ENCODE measurements at regions not wholly inside any gene's neighbourhood (a gene's known extent, or its start where the extent isn't known, plus 50 kb on each side); places are given as distances from the start of the nearest gene placed in this dataset.

DNA sequence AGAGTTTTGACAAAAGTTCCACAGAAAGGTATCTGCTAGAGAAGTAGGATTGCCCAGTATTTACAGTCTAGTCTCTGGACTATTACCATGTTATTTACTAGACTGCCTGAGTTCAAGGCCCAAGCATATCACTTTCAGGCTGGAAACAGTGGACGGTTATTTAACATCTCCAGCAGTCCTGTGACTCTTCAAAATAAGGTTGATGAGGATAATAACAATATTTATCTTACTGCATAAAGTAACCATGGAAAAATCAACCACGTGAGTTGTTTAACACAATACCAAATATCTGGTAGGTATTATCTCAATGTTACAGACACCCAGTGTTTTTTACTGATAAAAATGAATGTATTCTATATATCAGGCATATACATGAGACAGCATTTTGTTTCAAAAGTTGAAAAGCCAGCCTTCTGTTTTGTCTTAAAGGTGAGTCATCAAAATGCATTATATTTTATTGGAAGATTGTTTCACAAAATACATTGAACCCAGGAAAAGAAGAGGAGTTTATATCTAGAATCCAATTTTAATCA lies 535.8 kb downstream of the TBL1XR1 start (continued):
- TF ChIP-seq RBM17 (IDR thresholded peaks at IDR 0.05; ENCODE audit: borderline replicate concordance, low read depth, low read length): no peak
- no peak for TF ChIP-seq AFF4 (CRISPR knock-in tag; IDR thresholded peaks at IDR 0.05)
- TF ChIP-seq ZNF778 (CRISPR knock-in tag; IDR thresholded peaks at IDR 0.05): no peak
- TF ChIP-seq TEAD2 (tag; IDR thresholded peaks at IDR 0.05): no peak
- no peak for TF ChIP-seq CCNT2 (IDR thresholded peaks at IDR 0.05; ENCODE audit: borderline replicate concordance, extremely low read depth, insufficient read length, low read depth, low read length)
- TF ChIP-seq CEBPZ (IDR thresholded peaks at IDR 0.05; ENCODE audit: borderline replicate concordance, low read depth, low read length): no peak
- no peak for TF ChIP-seq SRSF9 (IDR thresholded peaks at IDR 0.05; ENCODE audit: borderline replicate concordance, low read depth, low read length)
- TF ChIP-seq, protein P1, sequence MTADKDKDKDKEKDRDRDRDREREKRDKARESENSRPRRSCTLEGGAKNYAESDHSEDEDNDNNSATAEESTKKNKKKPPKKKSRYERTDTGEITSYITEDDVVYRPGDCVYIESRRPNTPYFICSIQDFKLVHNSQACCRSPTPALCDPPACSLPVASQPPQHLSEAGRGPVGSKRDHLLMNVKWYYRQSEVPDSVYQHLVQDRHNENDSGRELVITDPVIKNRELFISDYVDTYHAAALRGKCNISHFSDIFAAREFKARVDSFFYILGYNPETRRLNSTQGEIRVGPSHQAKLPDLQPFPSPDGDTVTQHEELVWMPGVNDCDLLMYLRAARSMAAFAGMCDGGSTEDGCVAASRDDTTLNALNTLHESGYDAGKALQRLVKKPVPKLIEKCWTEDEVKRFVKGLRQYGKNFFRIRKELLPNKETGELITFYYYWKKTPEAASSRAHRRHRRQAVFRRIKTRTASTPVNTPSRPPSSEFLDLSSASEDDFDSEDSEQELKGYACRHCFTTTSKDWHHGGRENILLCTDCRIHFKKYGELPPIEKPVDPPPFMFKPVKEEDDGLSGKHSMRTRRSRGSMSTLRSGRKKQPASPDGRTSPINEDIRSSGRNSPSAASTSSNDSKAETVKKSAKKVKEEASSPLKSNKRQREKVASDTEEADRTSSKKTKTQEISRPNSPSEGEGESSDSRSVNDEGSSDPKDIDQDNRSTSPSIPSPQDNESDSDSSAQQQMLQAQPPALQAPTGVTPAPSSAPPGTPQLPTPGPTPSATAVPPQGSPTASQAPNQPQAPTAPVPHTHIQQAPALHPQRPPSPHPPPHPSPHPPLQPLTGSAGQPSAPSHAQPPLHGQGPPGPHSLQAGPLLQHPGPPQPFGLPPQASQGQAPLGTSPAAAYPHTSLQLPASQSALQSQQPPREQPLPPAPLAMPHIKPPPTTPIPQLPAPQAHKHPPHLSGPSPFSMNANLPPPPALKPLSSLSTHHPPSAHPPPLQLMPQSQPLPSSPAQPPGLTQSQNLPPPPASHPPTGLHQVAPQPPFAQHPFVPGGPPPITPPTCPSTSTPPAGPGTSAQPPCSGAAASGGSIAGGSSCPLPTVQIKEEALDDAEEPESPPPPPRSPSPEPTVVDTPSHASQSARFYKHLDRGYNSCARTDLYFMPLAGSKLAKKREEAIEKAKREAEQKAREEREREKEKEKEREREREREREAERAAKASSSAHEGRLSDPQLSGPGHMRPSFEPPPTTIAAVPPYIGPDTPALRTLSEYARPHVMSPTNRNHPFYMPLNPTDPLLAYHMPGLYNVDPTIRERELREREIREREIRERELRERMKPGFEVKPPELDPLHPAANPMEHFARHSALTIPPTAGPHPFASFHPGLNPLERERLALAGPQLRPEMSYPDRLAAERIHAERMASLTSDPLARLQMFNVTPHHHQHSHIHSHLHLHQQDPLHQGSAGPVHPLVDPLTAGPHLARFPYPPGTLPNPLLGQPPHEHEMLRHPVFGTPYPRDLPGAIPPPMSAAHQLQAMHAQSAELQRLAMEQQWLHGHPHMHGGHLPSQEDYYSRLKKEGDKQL (CRISPR knock-in tag; IDR thresholded peaks at IDR 0.05; ENCODE audit: borderline replicate concordance): no peak
- no peak for TF ChIP-seq HNRNPUL1 (IDR thresholded peaks at IDR 0.05; ENCODE audit: low read length)
- TF ChIP-seq DACH1 (IDR thresholded peaks at IDR 0.05; ENCODE audit: partially characterized antibody): peak; percentile 17
- TF ChIP-seq SNAPC5 (CRISPR knock-in tag; IDR thresholded peaks at IDR 0.05): no peak
- no peak for TF ChIP-seq CTBP1 (IDR thresholded peaks at IDR 0.05; ENCODE audit: borderline replicate concordance)
- no peak for TF ChIP-seq ZNF217 (CRISPR knock-in tag; IDR thresholded peaks at IDR 0.05)
- no peak for TF ChIP-seq FUS (optimal IDR thresholded peaks at IDR 0.05; ENCODE audit: low read depth, low read length)
- TF ChIP-seq NCOA6 (IDR thresholded peaks at IDR 0.05): no peak

Data from K562 (cell line).